Panc1 (cell line): ENCODE measurements at regions not wholly inside any gene's neighbourhood (a gene's known extent, or its start where the extent isn't known, plus 50 kb on each side); places are given as distances from the start of the nearest gene placed in this dataset.

Experiments
- ATAC-seq: fragments of 200-7000 bp; cut with Tn5 transposase; 2 replicates; pipeline ENCODE4 v1.9.1; 2020; ENCODE audit warnings: mild to moderate bottlenecking, moderate library complexity
- BruUV-seq: library from RNA; stranded (reverse); fragments of 400-500 nt; replicated peaks from 2 replicates; lab custom pipeline; 2021; lab: Mats Ljungman, UMichigan
- CTCF ChIA-PET: fragments of 300-600 bp; sonication (Branson Sonifier 250); formaldehyde crosslinking; loops from one replicate; lab custom pipeline; 2022; ENCODE audit warnings: antibody characterized with exemption; lab: Charles Lee
- POLR2A ChIA-PET: fragments of 300-600 bp; sonication (Branson Sonifier 250); formaldehyde crosslinking; loops from one replicate; lab custom pipeline; 2022; ENCODE audit warnings: antibody characterized with exemption; lab: Charles Lee
- DNase-seq: peaks from one replicate; pipeline ENCODE4 v3.0.0-alpha.2; 2010; ENCODE audit warnings: low read depth, low spot score
- H3K27ac ChIP-seq: 2 replicates; pipeline ENCODE4 v1.5.1; 2011; ENCODE audit warnings: mild to moderate bottlenecking, low read length, inconsistent platforms
- H3K27me3 ChIP-seq: fragments of 200-500 bp; sonication (Bioruptor generic); 2 replicates; pipeline ENCODE4 v1.6.0; 2014; ENCODE audit warnings: low read length, inconsistent platforms; ENCODE audit not compliant: control insufficient read depth, insufficient read depth
- H3K36me3 ChIP-seq: fragments of 200-500 bp; sonication (Bioruptor generic); 2 replicates; pipeline ENCODE4 v1.5.1; 2014; ENCODE audit warnings: inconsistent platforms, mild to moderate bottlenecking, low read length, moderate library complexity; ENCODE audit not compliant: control insufficient read depth, insufficient read depth
- H3K4me1 ChIP-seq: 2 replicates; pipeline ENCODE4 v1.5.1; 2011; ENCODE audit warnings: inconsistent platforms, mild to moderate bottlenecking, low read length, moderate library complexity; ENCODE audit not compliant: control insufficient read depth, insufficient read depth
- H3K4me3 ChIP-seq, 2 experiments: 2 replicates each; pipeline ENCODE4 v1.5.1; 2011 to 2012; ENCODE audit warnings: low read depth in 2 of 2, low read length in 2 of 2, mild to moderate bottlenecking in 2 of 2, inconsistent platforms in 1 of 2, moderate library complexity in 1 of 2
- H3K9me3 ChIP-seq: fragments of 200-500 bp; sonication (Bioruptor generic); 2 replicates; pipeline ENCODE4 v1.5.1; 2014; ENCODE audit warnings: low read depth, mild to moderate bottlenecking, inconsistent platforms, low read length, moderate library complexity; ENCODE audit not compliant: control insufficient read depth, insufficient read depth
- POLR2AphosphoS5 ChIP-seq: IDR thresholded peaks from 2 replicates; pipeline ENCODE4 v1.6.1; 2012; ENCODE audit warnings: mild to moderate bottlenecking, low read depth, low read length, moderate library complexity
- SIN3A ChIP-seq: IDR thresholded peaks from 2 replicates; pipeline ENCODE4 v1.6.1; 2012; ENCODE audit warnings: low read depth, mild to moderate bottlenecking, low read length, moderate library complexity, borderline replicate concordance; ENCODE audit not compliant: insufficient read depth
- TCF7L2 ChIP-seq: IDR thresholded peaks from 2 replicates; pipeline ENCODE4 v1.6.1; 2011; ENCODE audit warnings: mild to moderate bottlenecking, low read depth, low read length, inconsistent platforms
- in situ Hi-C: cut with HindIII; loops from 2 replicates; pipeline ENCODE4 v1.10.0; 2016; ENCODE audit warnings: low sequenced_read_pairs, low pct_unique_long_range_greater_than_20kb
- intact Hi-C: fragments of 100-400 bp; cut with micrococcal nuclease; formaldehyde crosslinking; loops from one replicate; pipeline ENCODE4 v1.10.0; 2022; ENCODE audit not compliant: unreplicated experiment
- TF ChIP-seq, protein P1 (sequence below), 2 experiments: IDR thresholded peaks; 2 replicates each; pipeline ENCODE4 v1.6.1; 2011 to 2012; ENCODE audit warnings: low read depth in 2 of 2, control low read depth in 1 of 2, low read length in 1 of 2, mild to moderate bottlenecking in 1 of 2, moderate library complexity in 1 of 2; ENCODE audit not compliant: insufficient read depth in 1 of 2
- TF ChIP-seq, protein P2 (sequence below): fragments of 450-650 bp; IDR thresholded peaks from 2 replicates; pipeline ENCODE4 v1.5.1; 2017; ENCODE audit warnings: mild to moderate bottlenecking

DNA sequence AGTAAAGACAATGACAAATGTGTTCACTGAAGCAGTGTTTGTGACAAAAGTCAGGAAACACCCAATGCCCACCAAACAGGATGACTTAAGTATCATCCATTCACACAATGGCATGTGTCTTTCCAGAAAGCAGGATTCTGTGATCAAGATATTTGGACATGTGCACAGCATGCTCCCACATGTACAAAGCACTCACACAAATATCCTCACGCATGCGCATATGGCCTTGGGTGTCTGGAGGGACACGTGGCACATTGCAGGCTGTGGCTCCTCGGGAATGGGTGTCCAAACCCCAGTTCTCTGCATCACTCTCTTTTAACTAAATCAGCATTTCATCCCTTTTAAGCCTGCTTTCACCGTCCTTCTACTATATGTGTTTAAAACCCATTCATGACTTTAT is 130.5 kb downstream of the KLF13 start:
- BruUV-seq: no TSS peak
- in situ Hi-C loops (no loop called here), intact Hi-C loops (no loop called here)
- H3K27ac ChIP-seq: no peak overlapping the region
- DNase-seq (no peak), ATAC-seq (no peak)
- TF ChIP-seq, protein P1, sequence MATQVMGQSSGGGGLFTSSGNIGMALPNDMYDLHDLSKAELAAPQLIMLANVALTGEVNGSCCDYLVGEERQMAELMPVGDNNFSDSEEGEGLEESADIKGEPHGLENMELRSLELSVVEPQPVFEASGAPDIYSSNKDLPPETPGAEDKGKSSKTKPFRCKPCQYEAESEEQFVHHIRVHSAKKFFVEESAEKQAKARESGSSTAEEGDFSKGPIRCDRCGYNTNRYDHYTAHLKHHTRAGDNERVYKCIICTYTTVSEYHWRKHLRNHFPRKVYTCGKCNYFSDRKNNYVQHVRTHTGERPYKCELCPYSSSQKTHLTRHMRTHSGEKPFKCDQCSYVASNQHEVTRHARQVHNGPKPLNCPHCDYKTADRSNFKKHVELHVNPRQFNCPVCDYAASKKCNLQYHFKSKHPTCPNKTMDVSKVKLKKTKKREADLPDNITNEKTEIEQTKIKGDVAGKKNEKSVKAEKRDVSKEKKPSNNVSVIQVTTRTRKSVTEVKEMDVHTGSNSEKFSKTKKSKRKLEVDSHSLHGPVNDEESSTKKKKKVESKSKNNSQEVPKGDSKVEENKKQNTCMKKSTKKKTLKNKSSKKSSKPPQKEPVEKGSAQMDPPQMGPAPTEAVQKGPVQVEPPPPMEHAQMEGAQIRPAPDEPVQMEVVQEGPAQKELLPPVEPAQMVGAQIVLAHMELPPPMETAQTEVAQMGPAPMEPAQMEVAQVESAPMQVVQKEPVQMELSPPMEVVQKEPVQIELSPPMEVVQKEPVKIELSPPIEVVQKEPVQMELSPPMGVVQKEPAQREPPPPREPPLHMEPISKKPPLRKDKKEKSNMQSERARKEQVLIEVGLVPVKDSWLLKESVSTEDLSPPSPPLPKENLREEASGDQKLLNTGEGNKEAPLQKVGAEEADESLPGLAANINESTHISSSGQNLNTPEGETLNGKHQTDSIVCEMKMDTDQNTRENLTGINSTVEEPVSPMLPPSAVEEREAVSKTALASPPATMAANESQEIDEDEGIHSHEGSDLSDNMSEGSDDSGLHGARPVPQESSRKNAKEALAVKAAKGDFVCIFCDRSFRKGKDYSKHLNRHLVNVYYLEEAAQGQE (IDR thresholded peaks at IDR 0.05; ENCODE audit: insufficient read depth in 1 of 2, low read depth in 2 of 2, low read length in 1 of 2): no peak
- TF ChIP-seq POLR2AphosphoS5: no peak
- TF ChIP-seq SIN3A: no peak
- TF ChIP-seq, protein P2, sequence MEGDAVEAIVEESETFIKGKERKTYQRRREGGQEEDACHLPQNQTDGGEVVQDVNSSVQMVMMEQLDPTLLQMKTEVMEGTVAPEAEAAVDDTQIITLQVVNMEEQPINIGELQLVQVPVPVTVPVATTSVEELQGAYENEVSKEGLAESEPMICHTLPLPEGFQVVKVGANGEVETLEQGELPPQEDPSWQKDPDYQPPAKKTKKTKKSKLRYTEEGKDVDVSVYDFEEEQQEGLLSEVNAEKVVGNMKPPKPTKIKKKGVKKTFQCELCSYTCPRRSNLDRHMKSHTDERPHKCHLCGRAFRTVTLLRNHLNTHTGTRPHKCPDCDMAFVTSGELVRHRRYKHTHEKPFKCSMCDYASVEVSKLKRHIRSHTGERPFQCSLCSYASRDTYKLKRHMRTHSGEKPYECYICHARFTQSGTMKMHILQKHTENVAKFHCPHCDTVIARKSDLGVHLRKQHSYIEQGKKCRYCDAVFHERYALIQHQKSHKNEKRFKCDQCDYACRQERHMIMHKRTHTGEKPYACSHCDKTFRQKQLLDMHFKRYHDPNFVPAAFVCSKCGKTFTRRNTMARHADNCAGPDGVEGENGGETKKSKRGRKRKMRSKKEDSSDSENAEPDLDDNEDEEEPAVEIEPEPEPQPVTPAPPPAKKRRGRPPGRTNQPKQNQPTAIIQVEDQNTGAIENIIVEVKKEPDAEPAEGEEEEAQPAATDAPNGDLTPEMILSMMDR: no peak
- no peak for TF ChIP-seq TCF7L2
- ChIA-PET CTCF (no interaction called here), POLR2A (no interaction called here)
- H3K9me3 ChIP-seq: no peaks in the 10 kb centered on the region
- H3K4me3 ChIP-seq: no peak overlapping the region
- no peaks in the 10 kb centered on the region for H3K36me3 ChIP-seq
- H3K27me3 ChIP-seq: no peaks in the 10 kb centered on the region
- H3K4me1 ChIP-seq: no peaks in the 10 kb centered on the region

DNA sequence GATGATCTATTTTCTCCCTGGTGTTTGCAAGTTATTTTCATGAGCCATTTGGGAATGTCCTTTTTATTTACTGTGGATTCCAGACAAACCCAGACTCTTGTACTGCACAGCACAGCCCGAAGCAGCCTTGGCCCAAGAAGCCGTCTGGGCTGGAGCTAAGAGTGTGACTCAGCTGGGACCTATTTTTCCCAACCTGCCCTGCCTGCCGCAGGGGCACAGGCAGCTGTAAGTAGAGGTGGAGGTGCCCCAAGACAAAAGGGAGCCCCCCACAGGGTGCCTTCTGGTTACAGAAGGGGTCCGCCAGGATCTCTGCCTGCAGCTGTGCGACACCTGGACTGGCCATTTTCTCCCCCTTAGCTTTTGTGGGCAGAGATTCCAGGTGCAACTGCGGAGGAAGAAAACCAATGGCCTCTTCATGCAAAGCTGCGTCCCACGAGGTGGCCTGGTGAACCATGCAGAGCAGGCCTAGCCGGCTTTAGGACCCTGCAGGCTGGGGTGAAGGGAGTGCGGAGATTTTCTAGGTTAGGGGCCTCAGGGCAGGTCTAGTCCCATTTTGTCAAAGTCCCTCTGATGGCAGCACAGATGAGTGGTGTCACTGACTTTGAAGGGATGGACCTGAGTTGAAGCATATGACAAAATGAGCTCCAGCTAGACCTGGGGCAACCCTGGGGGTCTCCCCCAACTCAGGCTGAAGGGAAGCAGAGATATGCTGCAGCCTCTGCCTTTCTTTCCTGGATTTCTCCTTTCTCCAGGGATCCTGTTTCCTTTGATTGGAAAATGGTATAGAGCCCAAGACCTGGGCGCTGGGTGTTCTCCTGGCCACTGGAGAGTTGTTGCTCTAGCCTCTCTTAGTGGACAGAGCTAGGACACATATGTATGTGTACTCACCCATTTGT is 131.2 kb downstream of the KLF13 start:
- ChIA-PET CTCF (no interaction called here), POLR2A (no interaction called here)
- ATAC-seq (no peak), DNase-seq (no peak)
- H3K4me1 ChIP-seq: no peaks in the 10 kb centered on the region
- TF ChIP-seq POLR2AphosphoS5: no peak
- TF ChIP-seq, protein P1 (IDR thresholded peaks at IDR 0.05; ENCODE audit: insufficient read depth in 1 of 2, low read depth in 2 of 2, low read length in 1 of 2): no peak
- TF ChIP-seq, protein P2: no peak
- TF ChIP-seq TCF7L2: no peak
- TF ChIP-seq SIN3A: no peak
- no peak overlapping the region for H3K27ac ChIP-seq
- no TSS peak for BruUV-seq
- in situ Hi-C loops: no loop called here
- H3K36me3 ChIP-seq: no peaks in the 10 kb centered on the region
- intact Hi-C loops: no loop called here
- H3K9me3 ChIP-seq: no peaks in the 10 kb centered on the region
- H3K4me3 ChIP-seq: no peak overlapping the region
- no peaks in the 10 kb centered on the region for H3K27me3 ChIP-seq
